Testis (tissue), 2 donors: ENCODE measurements at regions not wholly inside any gene's neighbourhood (a gene's known extent, or its start where the extent isn't known, plus 50 kb on each side); places are given as distances from the start of the nearest gene placed in this dataset.

Source experiments
- DNase-seq: peaks from one replicate; pipeline ENCODE4 v3.0.0-alpha.2; 2019
- H3K27ac ChIP-seq, 2 donors: fragments of 200-600 bp; sonication (generic); one replicate each; pipeline ENCODE4 v1.5.1; 2019
- H3K27me3 ChIP-seq: fragments of 200-600 bp; sonication (generic); one replicate; pipeline ENCODE4 v1.5.1; 2019
- H3K36me3 ChIP-seq: fragments of 200-600 bp; sonication (generic); one replicate; pipeline ENCODE4 v1.5.1; 2017; ENCODE audit warnings: low read depth; ENCODE audit errors: missing control alignments
- H3K4me1 ChIP-seq: fragments of 200-600 bp; sonication (generic); one replicate; pipeline ENCODE4 v1.5.1; 2019
- H3K4me3 ChIP-seq, 2 donors: fragments of 200-600 bp; sonication (generic); one replicate each; pipeline ENCODE4 v1.5.1; 2017 to 2019
- H3K9me3 ChIP-seq: fragments of 200-600 bp; sonication (generic); one replicate; pipeline ENCODE4 v1.5.1; 2017
- POLR2A ChIP-seq: fragments of 450-650 bp; IDR thresholded peaks from one replicate; pipeline ENCODE4 v1.6.1; 2017; ENCODE audit warnings: antibody characterized with exemption, mild to moderate bottlenecking, moderate library complexity
- WGBS, 2 donors: methylation state at CpG; one replicate each; pipeline ENCODE4 v1.1.5; 2018; 5-methylcytosine and 5-hydroxymethylcytosine counted together
- intact Hi-C: fragments of 100-400 bp; cut with DNase I; formaldehyde crosslinking; loops from one replicate; pipeline ENCODE4 v1.15.1; 2023; ENCODE audit warnings: low total_unique reads
- TF ChIP-seq, protein P1 (sequence below), 3 experiments: fragments of 450-650 bp in 2 of 3; fragments of 200-600 bp in 1 of 3; sonication (generic) in 1 of 3; IDR thresholded peaks; one replicate each; pipeline ENCODE4 v1.5.1; 2016 to 2019; ENCODE audit warnings: antibody characterized with exemption in 3 of 3, mild to moderate bottlenecking in 2 of 3, moderate library complexity in 1 of 3

DNA sequence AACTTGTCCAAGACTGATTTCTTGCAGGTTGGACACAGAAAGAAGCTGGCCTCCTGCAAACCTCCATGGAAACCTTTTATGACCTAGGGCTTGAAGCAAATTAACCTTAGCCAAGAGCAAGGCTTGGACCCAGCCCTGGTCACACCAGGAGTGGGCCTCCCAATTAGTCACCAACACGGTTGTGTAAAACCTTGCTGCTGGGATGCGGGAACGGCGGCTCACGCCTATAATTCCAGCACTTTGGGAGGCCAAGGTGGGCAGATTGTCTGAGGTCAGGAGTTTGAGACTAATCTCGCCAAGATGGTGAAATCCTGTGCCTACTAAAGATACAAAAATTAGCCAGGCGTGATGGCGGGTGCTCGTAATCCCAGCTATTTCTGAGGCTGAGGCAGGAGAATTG is 419.9 kb downstream of the AASDHPPT start:
- WGBS, 2 donors: 85 to 93% methylated on average over 4 to 9 of the region's 9 CpGs
- TF ChIP-seq POLR2A: no peak
- TF ChIP-seq, protein P1, sequence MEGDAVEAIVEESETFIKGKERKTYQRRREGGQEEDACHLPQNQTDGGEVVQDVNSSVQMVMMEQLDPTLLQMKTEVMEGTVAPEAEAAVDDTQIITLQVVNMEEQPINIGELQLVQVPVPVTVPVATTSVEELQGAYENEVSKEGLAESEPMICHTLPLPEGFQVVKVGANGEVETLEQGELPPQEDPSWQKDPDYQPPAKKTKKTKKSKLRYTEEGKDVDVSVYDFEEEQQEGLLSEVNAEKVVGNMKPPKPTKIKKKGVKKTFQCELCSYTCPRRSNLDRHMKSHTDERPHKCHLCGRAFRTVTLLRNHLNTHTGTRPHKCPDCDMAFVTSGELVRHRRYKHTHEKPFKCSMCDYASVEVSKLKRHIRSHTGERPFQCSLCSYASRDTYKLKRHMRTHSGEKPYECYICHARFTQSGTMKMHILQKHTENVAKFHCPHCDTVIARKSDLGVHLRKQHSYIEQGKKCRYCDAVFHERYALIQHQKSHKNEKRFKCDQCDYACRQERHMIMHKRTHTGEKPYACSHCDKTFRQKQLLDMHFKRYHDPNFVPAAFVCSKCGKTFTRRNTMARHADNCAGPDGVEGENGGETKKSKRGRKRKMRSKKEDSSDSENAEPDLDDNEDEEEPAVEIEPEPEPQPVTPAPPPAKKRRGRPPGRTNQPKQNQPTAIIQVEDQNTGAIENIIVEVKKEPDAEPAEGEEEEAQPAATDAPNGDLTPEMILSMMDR (IDR thresholded peaks at IDR 0.05): no peak
- H3K27me3 ChIP-seq: no peaks in the 10 kb centered on the region
- H3K36me3 ChIP-seq: no peaks in the 10 kb centered on the region
- H3K9me3 ChIP-seq: no peaks in the 10 kb centered on the region
- DNase-seq: no peak
- no peaks in the 10 kb centered on the region for H3K4me1 ChIP-seq
- intact Hi-C loops: no loop called here
- H3K27ac ChIP-seq: no peak overlapping the region
- no peak overlapping the region for H3K4me3 ChIP-seq

DNA sequence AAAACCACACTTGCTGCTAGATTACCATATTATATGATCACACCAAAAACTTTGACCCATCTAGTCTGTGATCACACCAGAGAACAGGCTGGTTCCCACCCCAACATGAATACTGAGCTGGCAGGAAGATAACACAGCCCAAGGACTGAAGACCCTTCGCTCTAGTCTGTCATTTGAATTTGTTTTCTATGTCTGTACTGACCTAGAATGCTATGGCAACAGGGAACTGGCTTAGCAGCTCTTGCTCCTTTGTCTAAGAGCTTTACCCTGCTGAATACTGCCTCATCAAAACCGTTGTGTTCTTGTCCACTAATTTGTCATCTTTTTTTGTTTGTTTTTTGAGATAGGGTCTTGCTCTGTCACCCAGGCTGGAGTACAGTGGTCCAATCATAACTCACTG is 420.4 kb downstream of the AASDHPPT start:
- TF ChIP-seq, protein P1 (IDR thresholded peaks at IDR 0.05): no peak
- TF ChIP-seq POLR2A: no peak
- no peaks in the 10 kb centered on the region for H3K27me3 ChIP-seq
- H3K4me3 ChIP-seq: no peak overlapping the region
- intact Hi-C loops: no loop called here
- H3K27ac ChIP-seq: no peak overlapping the region
- no peaks in the 10 kb centered on the region for H3K36me3 ChIP-seq
- DNase-seq: no peak
- H3K4me1 ChIP-seq: no peaks in the 10 kb centered on the region
- no peaks in the 10 kb centered on the region for H3K9me3 ChIP-seq
- WGBS, 2 donors: 88% methylated on average over 2 of the region's 2 CpGs

DNA sequence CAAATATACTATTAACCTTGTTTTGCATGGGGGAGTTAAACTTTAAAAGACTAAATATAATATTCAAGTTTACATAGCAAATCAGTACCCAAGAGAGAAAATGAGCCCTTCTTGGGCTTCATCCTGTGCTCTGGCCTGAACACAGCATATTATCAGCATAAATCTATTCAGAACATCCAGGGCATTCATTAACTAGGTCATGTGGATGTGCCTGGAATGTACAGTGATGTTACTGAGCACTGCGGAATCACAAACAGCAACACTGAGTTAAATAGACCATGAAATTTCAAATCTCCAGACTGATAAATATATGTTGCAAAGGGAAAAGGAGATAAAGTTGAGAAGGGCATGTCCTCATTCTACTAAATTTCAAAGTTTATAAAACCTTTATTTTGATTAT is 426.4 kb downstream of the AASDHPPT start:
- DNase-seq: no peak
- TF ChIP-seq, protein P1 (IDR thresholded peaks at IDR 0.05): no peak
- no peak for TF ChIP-seq POLR2A
- Histone ChIP-seq H3K4me1 (peaks cover 6% of the 10 kb centered on the region), H3K27me3 (no peaks in the 10 kb centered on the region), H3K36me3 (no peaks in the 10 kb centered on the region), H3K4me3 (no peak overlapping the region), H3K27ac (no peak overlapping the region), H3K9me3 (no peaks in the 10 kb centered on the region)
- 36 to 39% methylated on average over 1 of the region's 1 CpG for whole genome bisulfite sequencing, 2 donors
- intact Hi-C loops: no loop called here

DNA sequence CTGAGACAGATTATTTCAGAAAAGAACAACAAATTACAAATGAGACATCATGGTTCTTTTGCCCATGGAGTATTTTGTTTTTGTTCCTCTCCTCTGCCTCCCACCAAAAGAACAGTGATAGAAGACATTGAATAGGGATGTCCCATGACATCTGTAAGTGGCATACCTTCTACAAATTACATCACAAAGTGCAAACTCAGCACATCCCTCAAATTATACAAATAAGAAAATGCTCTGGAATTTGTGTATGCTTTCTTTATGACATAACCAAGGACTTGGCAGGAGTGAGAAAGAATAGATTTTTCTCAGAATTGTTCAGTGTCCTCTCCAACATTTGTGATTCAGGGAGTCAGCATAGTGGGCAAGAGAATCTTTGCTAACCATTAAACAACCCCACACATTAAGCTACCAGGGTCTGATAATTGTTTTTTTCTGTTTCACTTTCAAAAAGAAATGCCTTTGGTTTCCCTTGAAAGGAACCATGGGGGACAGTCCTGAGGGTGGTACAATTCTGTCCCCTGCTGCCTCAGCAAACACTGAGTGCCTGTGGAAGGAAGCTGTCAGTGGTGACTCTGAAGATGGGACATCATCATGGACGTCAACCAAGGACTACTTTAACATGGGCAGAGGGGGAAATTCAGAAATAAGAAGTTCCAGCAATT is 430.3 kb downstream of the AASDHPPT start:
- no peak for DNase-seq
- Histone ChIP-seq H3K27ac (no peak overlapping the region), H3K36me3 (no peaks in the 10 kb centered on the region), H3K4me1 (peaks cover 6% of the 10 kb centered on the region), H3K27me3 (no peaks in the 10 kb centered on the region), H3K9me3 (no peaks in the 10 kb centered on the region), H3K4me3 (no peak overlapping the region)
- intact Hi-C loops: no loop called here
- no peak for TF ChIP-seq POLR2A
- TF ChIP-seq, protein P1 (IDR thresholded peaks at IDR 0.05): no peak
- 67 to 80% methylated on average over 1 of the region's 1 CpG for WGBS, 2 donors

DNA sequence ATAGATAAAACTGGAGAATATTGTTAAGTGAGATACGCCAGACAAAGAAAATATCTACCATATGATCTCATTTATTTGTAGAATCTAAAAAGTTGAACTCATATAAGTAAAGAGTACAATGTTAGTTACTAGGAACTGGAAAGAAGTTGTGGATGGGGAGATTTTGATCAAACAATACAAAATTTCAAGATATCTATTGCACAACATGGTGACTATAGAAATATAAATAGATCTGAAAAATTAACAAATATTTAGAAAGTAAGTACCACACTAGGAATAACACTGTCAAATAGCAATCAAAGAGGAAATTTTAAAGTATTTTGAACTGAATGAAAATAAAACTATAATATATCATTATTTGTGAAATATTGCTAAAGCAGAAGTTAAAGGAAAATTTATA is 437.2 kb downstream of the AASDHPPT start:
- intact Hi-C loops: no loop called here
- H3K27me3 ChIP-seq: no peaks in the 10 kb centered on the region
- WGBS, 2 donors: 95 to 97% methylated on average over 1 of the region's 1 CpG
- no peaks in the 10 kb centered on the region for H3K4me1 ChIP-seq
- H3K4me3 ChIP-seq: no peak overlapping the region
- no peaks in the 10 kb centered on the region for H3K36me3 ChIP-seq
- H3K9me3 ChIP-seq: no peaks in the 10 kb centered on the region
- no peak for DNase-seq
- TF ChIP-seq, protein P1 (IDR thresholded peaks at IDR 0.05): no peak
- no peak for TF ChIP-seq POLR2A
- no peak overlapping the region for H3K27ac ChIP-seq
